Stimulated activated CD8-positive, alpha-beta memory T cell treated with anti-CD3 and anti-CD28 coated beads, Interleukin-15, amount 100 ng/mL, for 48 hours (primary cell): ENCODE measurements at regions not wholly inside any gene's neighbourhood (a gene's known extent, or its start where the extent isn't known, plus 50 kb on each side); places are given as distances from the start of the nearest gene placed in this dataset.

ENCODE experiments used
- DNase-seq, 2 donors: peaks; one replicate each; pipeline ENCODE4 v3.0.0-alpha.2; 2020; ENCODE audit warnings: low read depth in 2 of 2

DNA sequence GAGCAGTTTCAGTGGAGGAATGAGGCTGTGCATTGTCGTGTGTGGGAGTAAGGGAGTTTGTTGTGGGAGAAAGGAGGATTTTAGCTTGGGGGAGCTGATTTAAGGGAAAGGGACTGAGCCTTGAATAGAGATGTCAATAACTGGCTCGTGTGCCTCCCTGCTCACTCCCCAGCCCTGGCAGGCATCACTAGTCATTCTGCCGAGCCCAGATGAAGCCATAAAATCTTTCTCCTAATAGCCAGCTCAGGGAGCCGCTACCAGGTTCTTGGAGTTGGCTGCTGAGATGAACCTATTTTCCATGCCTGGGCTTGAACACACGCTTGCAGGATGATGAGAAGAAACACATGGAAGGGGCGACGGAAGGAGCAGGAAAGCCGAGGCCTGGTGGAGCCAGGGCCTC lies 65.0 kb upstream of the POU3F1 start:
- DNase-seq: no peak

DNA sequence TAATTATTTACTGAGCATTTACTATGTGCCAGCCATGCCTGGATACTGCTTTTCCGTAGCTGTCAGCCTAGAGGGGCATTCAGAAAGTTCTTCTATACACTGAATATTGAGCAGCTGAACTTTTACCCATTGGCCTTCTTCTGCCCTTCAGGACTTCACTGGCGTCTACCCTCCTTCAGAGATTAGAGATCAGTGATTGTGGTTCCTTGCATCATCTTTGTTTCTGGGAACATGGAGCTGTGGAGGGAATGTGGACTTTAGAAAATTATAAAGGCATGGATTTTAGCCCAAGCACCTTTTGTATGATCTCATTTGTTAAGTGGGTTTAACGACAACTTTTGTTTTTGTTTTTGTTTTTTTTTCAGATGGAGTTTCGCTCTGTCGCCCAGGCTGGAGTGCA lies 58.7 kb upstream of the POU3F1 start:
- DNase-seq: no peak

DNA sequence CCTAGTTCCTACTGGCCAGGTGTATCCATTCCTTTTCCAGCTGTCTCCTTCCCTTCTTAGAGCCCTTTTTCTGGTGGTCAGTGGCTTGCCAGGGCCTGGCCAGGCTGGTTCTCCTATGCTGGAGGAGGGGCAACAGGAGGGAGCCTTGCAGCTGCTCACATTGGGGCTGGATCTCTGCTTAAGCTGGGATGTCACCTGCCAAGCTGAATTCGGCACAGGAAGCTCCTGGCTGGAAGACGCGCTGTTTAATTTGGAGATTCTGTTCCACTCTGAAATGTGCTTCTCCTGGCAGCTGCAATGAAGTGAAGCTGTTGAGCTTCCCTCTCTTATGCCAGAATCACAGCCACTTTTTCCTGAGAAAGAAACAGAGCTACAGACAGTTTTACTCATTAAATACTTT lies 56.0 kb upstream of the POU3F1 start:
- DNase-seq: no peak

DNA sequence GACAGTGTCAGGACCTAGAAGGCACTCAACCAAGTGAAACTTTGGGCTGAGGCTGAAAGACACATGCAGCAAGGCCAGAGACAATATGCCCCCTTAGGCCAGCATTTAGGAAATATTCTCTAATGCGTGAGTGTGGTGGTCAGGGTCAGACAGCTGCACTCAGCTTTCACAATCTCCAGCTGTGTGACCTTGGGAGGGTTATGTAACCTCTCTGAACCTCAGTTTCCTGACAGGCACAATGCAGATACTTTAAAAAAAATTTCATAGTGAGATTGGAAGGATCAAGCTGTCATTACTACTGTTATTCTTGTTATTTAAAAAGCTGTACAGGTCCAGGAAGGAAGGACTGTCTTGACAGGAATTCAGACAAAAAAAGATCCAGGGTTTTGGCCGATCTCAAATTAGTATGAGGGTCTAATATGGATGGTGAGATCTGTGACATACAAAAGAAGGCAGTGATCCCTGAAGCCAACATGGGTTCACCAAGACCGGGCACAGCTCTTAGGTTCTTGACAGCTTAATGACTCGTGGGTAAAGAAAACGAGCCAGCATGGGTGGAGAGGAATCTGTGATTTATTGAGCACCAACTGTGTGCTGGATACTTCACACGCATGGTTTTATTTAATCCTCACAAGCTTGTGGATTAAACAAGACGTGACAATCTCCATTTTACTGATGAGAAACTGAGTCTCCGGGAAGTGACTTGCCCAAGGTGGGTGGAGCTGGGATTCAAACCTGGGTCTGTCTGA lies 54.6 kb upstream of the POU3F1 start:
- no peak for DNase-seq

DNA sequence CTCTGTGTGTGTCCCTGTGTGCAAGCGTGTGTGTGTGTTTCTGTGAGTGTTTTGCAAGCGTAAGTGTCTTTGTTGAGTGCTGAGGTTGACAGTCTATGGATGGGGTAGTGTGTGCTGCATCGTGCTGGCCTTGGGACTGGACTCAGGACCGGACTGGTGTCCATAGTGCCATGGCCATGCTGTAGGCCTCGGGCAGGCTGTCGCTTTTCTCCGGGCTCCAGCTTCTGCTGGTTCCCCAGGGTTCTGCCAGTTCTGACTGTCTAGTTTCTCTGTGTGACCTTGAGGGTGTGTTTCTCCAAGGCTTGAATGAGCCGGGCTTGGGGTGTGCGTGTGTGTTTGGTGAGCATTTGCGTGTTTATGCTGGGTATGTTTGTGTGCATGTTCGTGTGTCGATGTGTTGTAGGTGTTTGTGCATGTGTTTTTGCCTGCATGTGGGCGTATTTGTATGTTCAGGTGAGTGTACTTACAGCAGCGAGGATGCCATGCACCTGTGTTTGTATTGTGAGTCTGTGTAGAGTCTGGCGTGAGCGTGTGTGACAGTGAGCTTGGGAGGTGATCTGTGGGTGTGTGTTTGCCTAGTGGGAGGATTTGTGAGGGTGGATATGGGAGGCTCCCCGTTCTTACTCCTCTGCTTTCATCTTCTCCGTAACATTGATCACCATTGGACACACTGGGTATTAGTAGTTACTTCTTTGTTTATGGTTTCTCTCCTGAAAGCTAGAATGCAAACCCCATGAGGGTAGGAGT lies 51.7 kb upstream of the POU3F1 start:
- no peak for DNase-seq

DNA sequence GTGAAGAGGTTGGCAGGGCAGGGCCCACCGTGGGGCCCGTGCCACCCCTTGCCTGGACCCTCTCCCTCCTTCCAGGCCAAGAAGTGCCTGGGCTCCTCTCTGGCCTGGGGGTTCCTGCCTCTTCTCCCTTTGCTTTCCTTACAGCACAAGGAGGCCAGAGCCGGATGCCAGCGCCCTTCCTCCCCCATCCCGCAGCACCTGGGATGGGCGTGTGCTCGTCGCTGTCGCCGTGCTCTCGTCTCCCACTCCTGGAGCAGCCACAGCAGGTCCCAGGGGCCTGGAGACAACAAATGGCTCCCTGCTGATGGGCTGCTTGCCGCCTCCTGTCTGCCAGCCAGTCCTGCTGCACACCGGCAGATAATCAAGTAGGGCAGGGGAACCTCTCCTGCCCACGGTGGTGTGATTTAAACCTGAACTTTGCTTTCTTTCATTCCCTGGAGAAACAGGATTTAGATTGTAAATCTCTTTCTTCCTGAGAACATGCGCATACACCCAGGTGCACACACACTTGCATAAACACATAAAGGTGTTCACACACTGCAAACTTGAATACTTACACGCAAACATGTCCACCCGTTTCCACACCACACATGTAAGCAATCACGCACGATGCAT lies 50.8 kb upstream of the POU3F1 start:
- no peak for DNase-seq
